HepG2 (cell line): ENCODE measurements at regions not wholly inside any gene's neighbourhood (a gene's known extent, or its start where the extent isn't known, plus 50 kb on each side); places are given as distances from the start of the nearest gene placed in this dataset.

Experiments used
- NR1H2 ChIP-seq: sonication (generic); formaldehyde crosslinking; IDR thresholded peaks from 2 replicates; pipeline ENCODE4 v1.8.1; 2022; ENCODE audit warnings: low read depth, missing genetic modification reagents, borderline replicate concordance
- RNF2 ChIP-seq: fragments of 450-650 bp; conservative IDR thresholded peaks from 2 replicates; pipeline ENCODE4 v1.6.1; 2016; ENCODE audit warnings: low read depth
- ZNF263 ChIP-seq: sonication (generic); formaldehyde crosslinking; IDR thresholded peaks from 2 replicates; pipeline ENCODE4 v1.4.0; 2020; ENCODE audit warnings: missing genetic modification reagents

- TF ChIP-seq NR1H2 (CRISPR knock-in tag) (no peak), RNF2 (no peak), ZNF263 (CRISPR knock-in tag) (no peak)
Observed at GRCh38 chr7:131028295-131028694, 294.3 kb upstream of the KLF14 start.
